DND-41 (cell line): ENCODE measurements at regions not wholly inside any gene's neighbourhood (a gene's known extent, or its start where the extent isn't known, plus 50 kb on each side); places are given as distances from the start of the nearest gene placed in this dataset.

Source experiments
- ATAC-seq: fragments of 200-7000 bp; cut with Tn5 transposase; 3 replicates; pipeline ENCODE4 v1.9.1; 2021; ENCODE audit warnings: low read depth; ENCODE audit not compliant: insufficient read depth
- DNase-seq: peaks from one replicate; pipeline ENCODE4 v3.0.0-alpha.2; 2020
- H2AFZ ChIP-seq: 2 replicates; pipeline ENCODE4 v1.6.0; 2012; ENCODE audit warnings: low read depth, low read length
- H3K27ac ChIP-seq: 2 replicates; pipeline ENCODE4 v1.5.1; 2012; ENCODE audit warnings: low read length, inconsistent platforms
- H3K27me3 ChIP-seq: fragments of 200-600 bp; sonication (generic); 2 replicates; pipeline ENCODE4 v1.6.0; 2012; ENCODE audit warnings: low read length, mild to moderate bottlenecking, inconsistent platforms; ENCODE audit not compliant: insufficient read depth, poor library complexity
- H3K36me3 ChIP-seq: 2 replicates; pipeline ENCODE4 v1.5.1; 2012; ENCODE audit warnings: low read length, inconsistent platforms; ENCODE audit not compliant: insufficient read depth
- H3K4me1 ChIP-seq: 2 replicates; pipeline ENCODE4 v1.5.1; 2012; ENCODE audit warnings: mild to moderate bottlenecking, low read length; ENCODE audit not compliant: insufficient read depth
- H3K4me2 ChIP-seq: 2 replicates; pipeline ENCODE4 v1.6.0; 2012; ENCODE audit warnings: mild to moderate bottlenecking, moderate library complexity, low read length, inconsistent platforms; ENCODE audit not compliant: insufficient read depth
- H3K4me3 ChIP-seq, 2 experiments: fragments of 200-600 bp in 1 of 2; shearing (Covaris generic) in 1 of 2; 2 replicates each; pipeline ENCODE4 v1.5.1; 2012 to 2016; ENCODE audit warnings: inconsistent platforms in 2 of 2, low read length in 2 of 2, mild to moderate bottlenecking in 2 of 2, low read depth in 1 of 2, moderate library complexity in 1 of 2
- H3K79me2 ChIP-seq: 2 replicates; pipeline ENCODE4 v1.6.0; 2012; ENCODE audit warnings: low read length, inconsistent platforms; ENCODE audit not compliant: insufficient read depth
- H3K9ac ChIP-seq: 2 replicates; pipeline ENCODE4 v1.6.0; 2012; ENCODE audit warnings: low read depth, mild to moderate bottlenecking, inconsistent platforms, low read length, moderate library complexity
- H3K9me3 ChIP-seq: 2 replicates; pipeline ENCODE4 v1.5.1; 2012; ENCODE audit warnings: low read length, moderate library complexity, mild to moderate bottlenecking, inconsistent platforms; ENCODE audit not compliant: insufficient read depth, severe bottlenecking
- H4K20me1 ChIP-seq: 2 replicates; pipeline ENCODE4 v1.6.0; 2012; ENCODE audit warnings: low read length; ENCODE audit not compliant: insufficient read depth
- CTCF ChIP-seq: IDR thresholded peaks from 2 replicates; pipeline ENCODE4 v1.5.1; 2012; ENCODE audit warnings: borderline replicate concordance, low read length, moderate library complexity, mild to moderate bottlenecking; ENCODE audit not compliant: poor library complexity, severe bottlenecking; ENCODE audit errors: extremely low read depth
- EZH2 ChIP-seq: IDR thresholded peaks from 3 replicates; pipeline ENCODE4 v1.6.1; 2012; ENCODE audit warnings: borderline replicate concordance, low read depth, mild to moderate bottlenecking, moderate library complexity, low read length, inconsistent platforms; ENCODE audit not compliant: severe bottlenecking

- no peak overlapping the region for H3K9ac ChIP-seq
- H3K27ac ChIP-seq, result no peak overlapping the region
- no peaks in the 10 kb centered on the region for H3K4me1 ChIP-seq
- H3K9me3 ChIP-seq, result no peaks in the 10 kb centered on the region
- no peak overlapping the region for H3K4me2 ChIP-seq
- DNase-seq (no peak), ATAC-seq (no peak)
- H3K27me3 ChIP-seq, result no peaks in the 10 kb centered on the region
- no peaks in the 10 kb centered on the region for H3K36me3 ChIP-seq
- no peaks in the 10 kb centered on the region for H4K20me1 ChIP-seq
- H3K79me2 ChIP-seq, result no peaks in the 10 kb centered on the region
- TF ChIP-seq CTCF, result no peak
- no peak for TF ChIP-seq EZH2
- no peak overlapping the region for H2AFZ ChIP-seq
- no peak overlapping the region for H3K4me3 ChIP-seq
Measured at GRCh38 chr16:9034056-9034455, 57.4 kb upstream of the HAPSTR1 start.

GRCh38 chr16:9035996-9036395 is 55.4 kb upstream of the HAPSTR1 start:
- Histone ChIP-seq H2AFZ (no peak overlapping the region), H3K9me3 (no peaks in the 10 kb centered on the region), H3K27me3 (no peaks in the 10 kb centered on the region), H3K27ac (no peak overlapping the region), H3K36me3 (no peaks in the 10 kb centered on the region), H4K20me1 (no peaks in the 10 kb centered on the region), H3K4me2 (no peak overlapping the region), H3K4me1 (no peaks in the 10 kb centered on the region), H3K79me2 (no peaks in the 10 kb centered on the region), H3K9ac (no peak overlapping the region), H3K4me3 (no peak overlapping the region)
- no peak for TF ChIP-seq CTCF
- no peak for TF ChIP-seq EZH2
- DNase-seq (no peak), ATAC-seq (no peak)

DNA sequence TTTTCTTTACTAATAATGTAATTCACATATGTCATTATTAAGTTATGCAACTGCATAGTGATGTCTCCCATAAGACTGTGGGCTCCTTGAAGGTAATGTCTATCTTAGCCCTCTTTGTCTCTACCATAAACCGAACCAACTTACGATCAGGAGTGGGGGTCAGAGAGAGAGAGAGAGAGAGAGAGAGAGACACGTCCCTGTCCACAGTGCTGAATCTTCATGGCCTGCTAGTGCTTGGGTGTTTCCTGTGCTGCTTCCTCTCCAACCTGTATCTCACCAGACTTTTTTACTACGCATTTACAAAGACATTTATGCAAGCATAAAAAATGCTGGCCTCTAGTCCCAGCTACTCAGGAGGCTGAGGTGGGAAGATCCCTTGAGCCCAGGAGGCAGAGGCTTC is 52.2 kb upstream of the HAPSTR1 start:
- DNase-seq (peak; percentile 58), ATAC-seq (peak; percentile 83)
- H3K4me2 ChIP-seq, result no peak overlapping the region
- no peaks in the 10 kb centered on the region for H3K36me3 ChIP-seq
- TF ChIP-seq CTCF (no peak), EZH2 (no peak)
- H3K4me1 ChIP-seq, result no peaks in the 10 kb centered on the region
- no peaks in the 10 kb centered on the region for H3K27me3 ChIP-seq
- H3K27ac ChIP-seq, result no peak overlapping the region
- no peak overlapping the region for H3K4me3 ChIP-seq
- no peak overlapping the region for H2AFZ ChIP-seq
- H4K20me1 ChIP-seq, result no peaks in the 10 kb centered on the region
- no peaks in the 10 kb centered on the region for H3K9me3 ChIP-seq
- H3K79me2 ChIP-seq, result no peaks in the 10 kb centered on the region
- H3K9ac ChIP-seq, result no peak overlapping the region

GRCh38 chr16:9040800-9041412 is 50.5 kb upstream of the HAPSTR1 start:
- DNase-seq (no peak), ATAC-seq (no peak)
- Histone ChIP-seq H3K4me1 (no peaks in the 10 kb centered on the region), H3K4me2 (no peak overlapping the region), H3K9me3 (no peaks in the 10 kb centered on the region), H4K20me1 (no peaks in the 10 kb centered on the region), H3K9ac (no peak overlapping the region), H3K79me2 (no peaks in the 10 kb centered on the region), H3K27me3 (no peaks in the 10 kb centered on the region), H3K4me3 (no peak overlapping the region), H3K36me3 (no peaks in the 10 kb centered on the region), H2AFZ (no peak overlapping the region), H3K27ac (no peak overlapping the region)
- no peak for TF ChIP-seq EZH2
- no peak for TF ChIP-seq CTCF
